OCI-LY7 (cell line): ENCODE measurements at regions not wholly inside any gene's neighbourhood (a gene's known extent, or its start where the extent isn't known, plus 50 kb on each side); places are given as distances from the start of the nearest gene placed in this dataset.

ENCODE experiments used
- CTCF ChIP-seq: fragments of 200-600 bp; sonication (generic); conservative IDR thresholded peaks from 2 replicates; pipeline ENCODE4 v1.5.1; 2014; ENCODE audit warnings: mild to moderate bottlenecking, antibody characterized with exemption, low read length, moderate library complexity, mixed read lengths
- EZH2phosphoT487 ChIP-seq: fragments of 200-600 bp; sonication (generic); IDR thresholded peaks from 2 replicates; pipeline ENCODE4 v1.6.1; 2018; ENCODE audit warnings: low read depth, borderline replicate concordance, mild to moderate bottlenecking, mixed run types, antibody characterized with exemption, low read length, moderate library complexity, mixed read lengths

GRCh38 chr3:116809208-116809607 is 99.6 kb downstream of the TUSC7 start:
- no peak for TF ChIP-seq EZH2phosphoT487
- TF ChIP-seq CTCF: no peak
